ENCODE measurements at regions not wholly inside any gene's neighbourhood (a gene's known extent, or its start where the extent isn't known, plus 50 kb on each side); places are given as distances from the start of the nearest gene placed in this dataset.

- TF ChIP-seq RNF219 (CRISPR knock-in tag; IDR thresholded peaks at IDR 0.05) (no peak), HDAC2 (IDR thresholded peaks at IDR 0.05) (no peak), TFAP4 (CRISPR knock-in tag; IDR thresholded peaks at IDR 0.05; ENCODE audit: borderline replicate concordance) (no peak)
Measured at GRCh38 chr3:161556533-161556932, 59.9 kb downstream of the OTOL1 start (continued).

- Histone ChIP-seq H3K9ac (ENCODE audit: insufficient read depth in 1 of 2, low read depth in 2 of 2, low read length in 2 of 2) (no peak overlapping the region), H3K27me3 (ENCODE audit: control insufficient read depth in 2 of 2, insufficient read depth in 2 of 2, low read length in 2 of 2) (no peaks in the 10 kb centered on the region), H3K4me1 (replicated peaks in 1 of 2; ENCODE audit: control insufficient read depth in 2 of 2, insufficient read depth in 2 of 2, low read length in 2 of 2) (no peaks in the 10 kb centered on the region), H3K4me2 (ENCODE audit: insufficient read depth, low read length) (no peak overlapping the region), H3K79me2 (ENCODE audit: control insufficient read depth, insufficient read depth, low read length) (no peaks in the 10 kb centered on the region), H3K4me3 (no peak overlapping the region), H2AFZ (ENCODE audit: low read depth, low read length) (no peak overlapping the region), H3K9me3 (replicated peaks; ENCODE audit: control insufficient read depth, insufficient read depth, low read depth, low read length) (no peaks in the 10 kb centered on the region), H3K36me3 (ENCODE audit: control insufficient read depth, insufficient read depth, low read length) (no peaks in the 10 kb centered on the region), H3K27ac (ENCODE audit: extremely low read depth, low read depth, low read length) (no peak overlapping the region), H4K20me1 (replicated peaks; ENCODE audit: control insufficient read depth, insufficient read depth, low read length) (no peaks in the 10 kb centered on the region), H3K9me1 (ENCODE audit: control insufficient read depth, insufficient read depth, low read length) (no peaks in the 10 kb centered on the region)
- intact Hi-C loops (cut with micrococcal nuclease) = no loop called here
- FAIRE-seq (no peak), DNase-seq (ENCODE audit: extremely low read depth in 1 of 4, low spot score in 3 of 4) (no peak), ATAC-seq (no peak)
- in situ Hi-C loops (cut with MboI) = no loop called here
- ChIA-PET POLR2A (no interaction called here), CTCF (ENCODE audit: low intra/inter-chr PET ratio) (no interaction called here)
- 0% methylated on average over 1 of the region's 1 CpG for WGBS (ENCODE audit: insufficient coverage, low coverage, missing lambda C conversion rate)
- TF ChIP-seq NR0B1 (IDR thresholded peaks at IDR 0.05; ENCODE audit: partially characterized antibody) (no peak), ZNF395 (CRISPR knock-in tag; IDR thresholded peaks at IDR 0.05) (no peak), ATF4 (CRISPR knock-in tag; IDR thresholded peaks at IDR 0.05) (no peak)
- no TSS peak for BruUV-seq (replicated peaks)
Measured at GRCh38 chr3:161556941-161557340, 60.3 kb downstream of the OTOL1 start.
